HG03108 (cell line): ENCODE measurements at regions not wholly inside any gene's neighbourhood (a gene's known extent, or its start where the extent isn't known, plus 50 kb on each side); places are given as distances from the start of the nearest gene placed in this dataset.

Experiments used
- ATAC-seq: cut with Tn5 transposase; IDR thresholded peaks from one replicate; pipeline ENCODE4 v1.9.1; 2021; ENCODE audit warnings: moderate library complexity; ENCODE audit not compliant: unreplicated experiment

GRCh38 chr10:14468023-14468441, 137.3 kb upstream of the FRMD4A start:
- no peak for ATAC-seq

- no peak for ATAC-seq
These were observed 135.5 kb upstream of the FRMD4A start for GRCh38 chr10:14466257-14466656.

- ATAC-seq, result no peak
These were observed 129.7 kb upstream of the FRMD4A start for GRCh38 chr10:14460447-14460846.

GRCh38 chr10:14459665-14460064, 128.9 kb upstream of the FRMD4A start:
- ATAC-seq, result no peak

- ATAC-seq, result peak; percentile 17
These were observed 126.1 kb upstream of the FRMD4A start for GRCh38 chr10:14456870-14457266.

- peak; percentile 64 for ATAC-seq
These were observed 125.6 kb upstream of the FRMD4A start for GRCh38 chr10:14456218-14456869.

GRCh38 chr10:14454629-14455028, 123.9 kb upstream of the FRMD4A start:
- ATAC-seq, result no peak

GRCh38 chr10:14454206-14454605, 123.5 kb upstream of the FRMD4A start:
- no peak for ATAC-seq

- ATAC-seq, result no peak
These were observed 122.9 kb upstream of the FRMD4A start for GRCh38 chr10:14453593-14453992.

- ATAC-seq, result no peak
These were observed 120.6 kb upstream of the FRMD4A start for GRCh38 chr10:14451341-14451740.

GRCh38 chr10:14450041-14450491, 119.3 kb upstream of the FRMD4A start:
- no peak for ATAC-seq

GRCh38 chr10:14449293-14449815, 118.6 kb upstream of the FRMD4A start:
- no peak for ATAC-seq

GRCh38 chr10:14448197-14448990, 117.7 kb upstream of the FRMD4A start:
- no peak for ATAC-seq

GRCh38 chr10:14447094-14447839, 116.5 kb upstream of the FRMD4A start:
- ATAC-seq, result no peak

GRCh38 chr10:14439451-14440259, 108.9 kb upstream of the FRMD4A start:
- no peak for ATAC-seq

- ATAC-seq, result no peak
These were observed 107.9 kb upstream of the FRMD4A start for GRCh38 chr10:14438576-14438975.

- ATAC-seq, result no peak
These were observed 107.3 kb upstream of the FRMD4A start for GRCh38 chr10:14438057-14438456.

GRCh38 chr10:14435976-14436632, 105.4 kb upstream of the FRMD4A start:
- ATAC-seq, result no peak

GRCh38 chr10:14433147-14433546, 102.4 kb upstream of the FRMD4A start:
- ATAC-seq, result no peak

- no peak for ATAC-seq
These were observed 101.1 kb upstream of the FRMD4A start for GRCh38 chr10:14431868-14432267.
